Uterus (tissue), 2 donors: ENCODE measurements at regions not wholly inside any gene's neighbourhood (a gene's known extent, or its start where the extent isn't known, plus 50 kb on each side); places are given as distances from the start of the nearest gene placed in this dataset.

Experiments
- CTCF ChIP-seq, 4 experiments: fragments of 200-600 bp in 2 of 4; fragments of 450-650 bp in 2 of 4; sonication (generic) in 2 of 4; IDR thresholded peaks; one replicate each; pipeline ENCODE4 v1.5.1; 2016 to 2019; ENCODE audit warnings: antibody characterized with exemption in 4 of 4, mild to moderate bottlenecking in 2 of 4, moderate library complexity in 1 of 4
- POLR2A ChIP-seq, 2 donors: fragments of 450-650 bp; IDR thresholded peaks; one replicate each; pipeline ENCODE4 v1.6.1; 2016; ENCODE audit warnings: antibody characterized with exemption in 2 of 2, mild to moderate bottlenecking in 1 of 2, moderate library complexity in 1 of 2

DNA sequence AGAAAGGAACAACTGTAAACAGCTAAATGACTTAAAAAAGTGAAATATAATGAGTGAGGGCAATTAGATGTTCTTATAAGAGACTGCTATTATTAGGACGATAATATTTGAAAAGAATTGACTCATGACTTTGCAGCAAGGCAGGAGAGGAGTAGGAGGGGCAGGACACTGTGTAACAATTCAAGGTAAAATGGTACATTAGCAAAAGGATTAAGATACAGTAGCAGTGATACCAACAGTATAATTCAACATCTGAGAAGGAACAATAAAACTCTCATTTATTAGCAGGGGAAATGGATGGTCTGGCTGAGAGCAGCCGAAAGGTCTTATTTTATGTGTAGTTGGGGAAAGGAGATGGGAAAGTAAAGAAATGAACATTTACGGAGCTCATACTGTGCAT, 315.5 kb upstream of the BOD1L1 start:
- TF ChIP-seq CTCF (IDR thresholded peaks at IDR 0.05) (no peak), POLR2A (IDR thresholded peaks at IDR 0.05) (no peak)
